HG03439 (cell line): ENCODE measurements at regions not wholly inside any gene's neighbourhood (a gene's known extent, or its start where the extent isn't known, plus 50 kb on each side); places are given as distances from the start of the nearest gene placed in this dataset.
A peak's percentile ranks its signal among the peaks of the same experiment; 100 is the strongest.
"Not testable (repeated sequence)": the region's sequence is repeated elsewhere in the genome, so short reads cannot be mapped to it uniquely, and the experiment has no call there.

Source experiments
- ATAC-seq: cut with Tn5 transposase; IDR thresholded peaks from one replicate; pipeline ENCODE4 v1.9.1; 2021; ENCODE audit warnings: mild to moderate bottlenecking, moderate library complexity; ENCODE audit not compliant: unreplicated experiment

- ATAC-seq, result no peak
Measured at GRCh38 chr13:80894917-80895316, 554.0 kb upstream of the SPRY2 start.

GRCh38 chr13:80889829-80890228 lies 548.9 kb upstream of the SPRY2 start:
- ATAC-seq, result no peak

GRCh38 chr13:80888390-80888789 lies 547.5 kb upstream of the SPRY2 start:
- ATAC-seq, result no peak

- no peak for ATAC-seq
Measured at GRCh38 chr13:80884056-80884785, 543.3 kb upstream of the SPRY2 start.

- ATAC-seq, result no peak
Measured at GRCh38 chr13:80883545-80883944, 542.6 kb upstream of the SPRY2 start.

GRCh38 chr13:80881942-80882445 lies 541.1 kb upstream of the SPRY2 start:
- ATAC-seq, result no peak

DNA sequence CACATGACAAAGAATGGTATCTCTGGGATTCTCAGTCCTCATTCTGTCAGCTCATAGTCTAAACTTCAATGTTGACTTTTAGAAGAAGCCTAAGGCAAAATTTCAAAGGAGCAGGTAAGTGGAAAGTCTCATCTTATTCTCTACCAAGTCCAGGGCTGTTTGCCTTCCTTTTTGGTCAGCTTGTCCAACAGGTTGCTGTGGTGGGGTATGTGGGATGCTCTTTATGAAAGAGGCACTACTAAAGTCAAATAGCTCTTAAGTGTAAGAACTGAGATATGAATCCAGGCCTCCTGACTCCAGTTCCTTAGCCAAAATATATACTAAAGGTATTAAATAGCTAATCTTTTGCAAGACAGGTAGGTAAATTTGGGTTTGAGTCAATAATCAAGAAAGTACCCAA lies 540.6 kb upstream of the SPRY2 start:
- ATAC-seq, result no peak

- ATAC-seq, result no peak
Measured at GRCh38 chr13:80881034-80881433, 540.1 kb upstream of the SPRY2 start.

DNA sequence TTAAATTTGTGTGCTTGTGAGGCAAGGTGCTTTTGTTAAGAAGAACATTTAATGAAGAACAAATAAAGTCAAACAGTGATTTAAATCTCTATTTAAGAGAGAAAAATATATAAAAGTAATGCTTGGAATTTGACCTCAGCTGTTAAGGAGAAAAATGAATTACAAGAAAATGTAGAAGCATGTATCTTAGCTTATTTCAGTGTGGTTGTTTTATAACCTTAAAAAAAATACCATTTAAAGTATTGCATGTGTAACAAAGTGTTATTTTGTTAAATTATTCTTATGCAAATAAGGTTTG lies 537.0 kb upstream of the SPRY2 start:
- ATAC-seq, result no peak

DNA sequence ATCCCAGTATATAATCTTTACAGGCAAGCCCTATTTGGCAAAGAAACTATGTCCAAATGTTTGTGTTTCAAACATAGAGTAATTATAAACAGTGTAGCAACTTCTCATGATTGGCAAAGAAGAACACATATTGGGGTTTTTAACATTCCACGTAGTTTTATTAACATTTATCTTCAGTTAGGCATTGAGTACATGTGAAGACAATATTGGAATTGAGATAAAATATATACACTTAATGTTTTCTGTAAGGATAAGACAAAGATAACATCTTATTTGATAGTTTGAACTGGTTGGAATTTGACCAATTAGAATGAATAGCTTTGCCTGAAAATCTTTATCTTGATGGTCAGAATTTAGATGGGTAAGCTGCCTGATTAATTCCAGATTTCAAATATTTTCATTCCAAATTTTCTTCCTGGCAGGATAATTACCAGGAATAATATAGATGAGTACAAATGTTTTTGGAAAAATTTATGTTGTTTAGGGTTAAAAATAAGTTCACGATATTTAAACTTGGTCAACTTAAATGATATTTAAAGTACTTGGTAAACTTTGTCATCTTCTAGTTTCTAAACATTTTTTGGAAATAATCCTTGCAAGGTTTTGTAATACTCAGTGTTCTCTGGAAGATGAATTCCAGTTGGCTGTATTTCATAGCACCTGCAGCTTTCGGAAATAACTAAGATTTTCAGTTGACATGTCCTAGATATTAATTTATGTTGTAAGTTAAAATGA lies 536.5 kb upstream of the SPRY2 start:
- no peak for ATAC-seq

DNA sequence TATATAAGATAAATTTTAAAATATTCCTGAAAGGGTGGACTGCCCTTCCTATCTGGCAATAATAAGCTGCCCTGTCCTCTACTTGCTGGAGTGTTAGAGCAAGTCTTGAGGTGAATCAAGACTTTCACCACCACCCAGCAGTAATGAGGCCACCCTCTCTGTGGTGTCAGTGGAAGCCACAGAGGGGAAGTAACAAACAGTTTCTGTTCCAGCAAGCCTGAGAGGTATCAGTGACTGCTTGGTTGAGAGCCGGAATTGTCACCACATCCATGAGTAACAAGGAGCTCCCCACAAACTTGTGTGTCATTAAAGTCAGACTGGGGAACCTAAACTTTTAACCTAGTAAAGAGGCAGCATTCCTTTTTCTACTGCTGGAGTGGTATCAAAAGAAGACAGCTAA lies 532.7 kb upstream of the SPRY2 start:
- peak; percentile 93 for ATAC-seq

GRCh38 chr13:80871971-80872370 lies 531.0 kb upstream of the SPRY2 start:
- ATAC-seq, result not testable (repeated sequence)

GRCh38 chr13:80871481-80871880 lies 530.6 kb upstream of the SPRY2 start:
- ATAC-seq, result no peak

DNA sequence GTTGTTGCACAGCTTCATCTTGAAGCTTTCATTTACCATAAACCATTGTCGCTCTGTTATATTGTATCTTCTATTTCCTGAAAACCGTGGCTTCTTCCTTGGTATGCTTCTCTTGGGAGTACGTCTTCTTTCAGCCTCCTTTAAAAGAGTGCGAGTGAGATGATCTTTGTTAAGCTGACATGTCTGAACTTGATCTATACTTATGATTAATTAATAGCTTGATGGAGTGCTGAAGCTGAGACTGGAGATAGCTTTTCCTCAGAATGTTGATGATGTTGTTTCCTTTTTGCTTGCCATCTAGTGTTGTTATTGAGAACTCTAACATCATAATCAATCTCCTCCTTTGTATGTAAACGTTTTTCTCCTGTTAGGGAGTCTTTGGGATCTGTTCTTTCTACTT lies 529.3 kb upstream of the SPRY2 start:
- no peak for ATAC-seq

- ATAC-seq, result no peak
Measured at GRCh38 chr13:80866921-80867320, 526.0 kb upstream of the SPRY2 start.

GRCh38 chr13:80865329-80865728 lies 524.4 kb upstream of the SPRY2 start:
- ATAC-seq, result no peak

DNA sequence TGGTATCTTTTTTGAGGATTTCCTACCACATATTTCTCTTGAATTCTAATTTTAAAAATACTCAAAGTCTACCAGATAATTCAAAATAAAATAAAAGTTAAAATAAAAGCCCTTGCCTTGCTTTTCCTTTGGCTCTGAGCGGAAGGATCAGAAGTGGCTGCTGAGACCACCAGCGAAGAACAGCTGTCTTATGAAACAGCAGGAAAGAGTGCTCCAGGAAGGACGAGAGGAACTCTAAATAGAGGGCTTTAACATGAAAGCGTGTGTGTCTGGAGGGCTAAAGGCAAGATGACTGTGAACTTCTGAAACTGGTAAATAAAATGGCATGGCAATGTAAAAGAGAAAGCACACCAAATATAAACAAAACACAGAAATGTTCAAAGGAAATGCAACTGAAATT lies 521.5 kb upstream of the SPRY2 start:
- no peak for ATAC-seq

DNA sequence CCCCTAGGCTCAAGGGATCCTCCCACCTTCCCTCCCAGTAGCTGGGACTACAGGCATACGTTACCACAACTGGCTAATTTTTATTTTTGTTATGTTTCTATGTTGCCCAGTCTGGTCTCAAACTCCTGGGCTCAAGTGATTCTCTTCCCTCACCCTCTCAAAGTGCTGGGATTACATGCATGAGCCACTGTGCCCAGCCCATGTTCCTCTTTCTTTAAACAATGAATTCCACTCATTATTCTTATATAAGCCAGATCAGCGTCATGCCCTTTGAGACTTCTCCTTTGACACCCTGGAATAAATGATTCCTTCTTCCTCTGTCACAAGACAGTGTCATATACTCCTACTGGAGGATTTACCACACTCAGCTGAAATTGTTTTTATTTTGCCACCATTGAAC lies 519.9 kb upstream of the SPRY2 start:
- ATAC-seq, result no peak

GRCh38 chr13:80858131-80858530 lies 517.2 kb upstream of the SPRY2 start:
- no peak for ATAC-seq

DNA sequence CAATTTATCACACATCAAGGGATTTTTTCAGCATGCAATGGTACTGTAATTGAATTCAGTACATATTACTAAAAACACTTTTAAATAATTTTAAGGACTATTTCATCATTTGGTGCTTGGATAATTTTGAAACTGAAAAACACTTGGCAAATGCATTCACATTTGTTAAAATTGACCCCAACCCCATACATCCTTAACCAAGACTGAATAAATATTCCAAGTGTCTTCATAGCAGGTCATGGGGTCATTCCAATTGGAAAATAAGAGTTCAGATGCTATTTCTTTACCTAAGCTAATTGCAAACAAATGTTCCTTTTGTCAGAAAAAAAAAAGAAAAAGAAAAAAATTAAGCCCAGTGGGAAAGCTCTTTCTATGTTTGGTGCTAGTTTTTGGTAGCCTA lies 516.4 kb upstream of the SPRY2 start:
- ATAC-seq, result no peak

DNA sequence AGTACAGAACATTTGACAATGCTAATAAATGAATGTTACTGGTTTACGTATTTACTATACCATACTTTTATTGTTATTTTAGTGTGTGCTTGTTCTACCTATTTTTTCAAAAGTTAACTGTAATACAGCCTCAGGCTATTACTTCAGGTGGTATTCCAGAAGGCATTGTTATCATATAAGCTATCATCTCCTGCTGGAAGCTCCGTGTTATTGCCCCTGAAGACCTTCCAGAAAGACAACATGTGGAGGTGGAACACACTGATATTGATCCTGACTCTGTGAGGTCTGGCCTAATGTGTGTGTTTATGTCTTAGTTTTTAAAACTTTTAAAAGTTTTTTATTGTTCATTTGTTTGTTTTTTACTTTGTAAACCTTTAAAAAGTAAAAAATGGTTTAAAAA lies 509.8 kb upstream of the SPRY2 start:
- no peak for ATAC-seq

DNA sequence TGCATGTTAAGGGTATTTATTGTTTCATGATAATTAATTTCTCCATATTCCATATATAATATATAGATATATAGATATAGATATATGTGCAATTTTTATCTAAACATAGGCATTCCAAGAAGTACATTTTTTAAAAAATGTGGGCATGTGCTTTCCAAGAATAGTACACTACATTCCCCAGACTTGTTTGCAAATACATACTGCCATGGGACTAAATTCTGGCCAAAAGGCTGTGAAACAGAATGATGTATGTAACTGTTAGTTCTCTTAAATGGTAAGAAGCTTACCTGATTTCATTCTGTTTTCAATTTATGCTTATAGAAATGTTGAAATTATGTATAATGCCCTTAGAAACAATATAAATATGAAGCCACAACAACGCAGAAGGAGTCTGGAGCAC lies 503.2 kb upstream of the SPRY2 start:
- ATAC-seq, result no peak

GRCh38 chr13:80841414-80841813 lies 500.5 kb upstream of the SPRY2 start:
- ATAC-seq, result no peak
